Psoas muscle (tissue), 7 donors: ENCODE measurements at regions not wholly inside any gene's neighbourhood (a gene's known extent, or its start where the extent isn't known, plus 50 kb on each side); places are given as distances from the start of the nearest gene placed in this dataset.
"Not testable (repeated sequence)": the region's sequence is repeated elsewhere in the genome, so short reads cannot be mapped to it uniquely, and the experiment has no call there.

Experiments
- ATAC-seq, 4 donors: fragments of 200-7000 bp; cut with Tn5 transposase; one replicate each; pipeline ENCODE4 v1.9.1; 2020; ENCODE audit warnings: moderate library complexity in 3 of 4, mild to moderate bottlenecking in 2 of 4
- DNase-seq, 2 donors: peaks; one replicate each; pipeline ENCODE4 v3.0.0-alpha.2; 2020
- H3K27ac ChIP-seq: fragments of 200-600 bp; one replicate; pipeline ENCODE4 v1.8.0; 2022
- H3K27me3 ChIP-seq, 3 donors: fragments of 200-600 bp in 1 of 3; one replicate each; pipeline versions ENCODE4 v1.6.1 to v1.8.0; 2013 to 2022; ENCODE audit warnings: low read length in 2 of 3, mild to moderate bottlenecking in 2 of 3, moderate library complexity in 1 of 3; ENCODE audit not compliant: insufficient read depth in 3 of 3
- H3K36me3 ChIP-seq, 2 donors: fragments of 200-600 bp in 1 of 2; one replicate each; pipeline versions ENCODE4 v1.6.1 to v1.8.0; 2013 to 2022; ENCODE audit warnings: low read depth in 1 of 2, mild to moderate bottlenecking in 1 of 2, moderate library complexity in 1 of 2; ENCODE audit not compliant: insufficient read depth in 1 of 2
- H3K4me1 ChIP-seq: fragments of 200-600 bp; one replicate; pipeline ENCODE4 v1.8.0; 2022
- H3K4me3 ChIP-seq: fragments of 200-600 bp; one replicate; pipeline ENCODE4 v1.8.0; 2022; ENCODE audit warnings: mild to moderate bottlenecking
- H3K9me3 ChIP-seq: fragments of 200-600 bp; one replicate; pipeline ENCODE4 v1.8.0; 2022
- CTCF ChIP-seq: fragments of 200-600 bp; IDR thresholded peaks from one replicate; pipeline ENCODE4 v1.8.0; 2022; ENCODE audit warnings: antibody characterized with exemption
- WGBS, 3 donors: extraction: QIAGEN DNeasy Blood & Tissue Kit; methylation state at CpG; one replicate each; pipeline versions ENCODE4 v1.1.6 to v1.1.7; 2013; 5-methylcytosine and 5-hydroxymethylcytosine counted together
- intact Hi-C, 2 donors: fragments of 100-400 bp; cut with DNase I; formaldehyde crosslinking; loops; one replicate each; pipeline versions ENCODE4 v1.11.0 to v1.14.2; 2022
- donor health status: healthy with polysubstance abuse.
- donor health status: DM: no; HTN: no; CAD: no; lungs with moderate emphysema.
- donor health status: Bipolar disorder and iron deficiency.
- donor health status: healthy.
- donor health status: DM: yes; HTN: yes; CAD: no.
- donor health status: DM: no; HTN: no; CAD: no.
- donor health status: DM: yes; HTN: yes; CAD: no.

DNA sequence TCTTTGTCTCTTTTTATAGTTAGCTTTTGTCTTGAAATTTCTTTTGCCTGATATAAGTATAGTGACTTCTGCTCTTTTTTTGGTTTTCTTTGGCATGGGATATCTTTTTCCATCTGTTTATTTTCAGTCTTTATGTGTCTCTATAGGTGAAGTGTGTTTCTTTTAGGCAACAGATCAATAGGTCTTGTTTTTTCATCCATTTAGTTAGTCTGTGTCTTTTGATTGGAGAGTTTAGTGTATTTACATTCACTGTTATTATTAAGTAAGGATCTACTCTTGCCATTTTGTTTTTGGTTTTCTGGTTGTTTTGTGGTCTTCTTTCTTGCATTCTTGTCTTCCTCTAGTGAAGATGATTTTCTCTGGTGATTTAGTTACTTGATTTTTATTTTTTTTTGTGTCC lies 190.2 kb downstream of the CCDC74A start:
- intact Hi-C loops, H3K4me1 ChIP-seq, ATAC-seq: not testable (repeated sequence)

DNA sequence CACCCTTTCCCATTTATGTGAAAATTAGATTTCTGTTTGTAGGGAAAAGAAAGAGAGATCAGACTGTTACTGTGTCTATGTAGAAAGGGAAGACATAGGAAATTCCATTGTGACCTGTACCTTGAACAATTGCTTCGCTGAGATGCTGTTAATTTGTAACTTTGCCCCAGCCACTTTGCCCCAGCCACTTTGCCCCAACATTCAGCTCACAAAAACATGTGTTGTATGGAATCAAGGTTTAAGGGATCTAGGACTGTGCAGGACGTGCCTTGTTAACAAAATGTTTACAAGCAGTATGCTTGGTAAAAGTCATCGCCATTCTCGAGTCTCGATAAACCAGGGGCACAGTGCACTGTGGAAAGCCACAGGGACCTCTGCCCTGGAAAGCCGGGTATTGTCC lies 193.5 kb downstream of the CCDC74A start:
- H3K27ac ChIP-seq, DNase-seq, H3K4me3 ChIP-seq, ATAC-seq, intact Hi-C loops, H3K9me3 ChIP-seq, H3K27me3 ChIP-seq, H3K4me1 ChIP-seq, H3K36me3 ChIP-seq: not testable (repeated sequence)
- WGBS, 3 donors: 70 to 81% (median 75%) methylated on average over 5 to 6 of the region's 6 CpGs

More for the DNA sequence above, 190.2 kb downstream of the CCDC74A start:
- H3K27me3 ChIP-seq, H3K9me3 ChIP-seq, H3K4me3 ChIP-seq, H3K27ac ChIP-seq, DNase-seq, H3K36me3 ChIP-seq: not testable (repeated sequence)

DNA sequence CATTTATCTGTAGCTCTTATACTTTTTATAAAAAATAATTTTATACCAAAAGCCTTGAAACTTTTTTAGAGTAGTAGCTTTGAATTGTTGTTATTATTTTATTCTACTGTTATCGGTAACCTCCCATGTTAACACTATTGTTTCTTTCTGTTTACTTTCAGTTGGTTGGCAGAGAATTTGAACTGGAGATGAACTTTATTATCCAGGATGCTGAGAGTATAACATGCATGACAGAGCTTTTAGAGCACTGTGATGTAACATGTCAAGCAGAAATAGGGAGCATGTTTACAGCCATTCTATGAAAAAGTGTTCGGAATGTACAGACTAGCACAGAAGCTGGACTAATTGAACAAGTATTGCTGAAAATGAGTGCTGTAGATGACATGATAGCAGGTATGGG lies 194.6 kb downstream of the CCDC74A start:
- ATAC-seq, intact Hi-C loops, H3K27ac ChIP-seq, H3K27me3 ChIP-seq, H3K4me3 ChIP-seq, H3K4me1 ChIP-seq, DNase-seq, H3K9me3 ChIP-seq, H3K36me3 ChIP-seq: not testable (repeated sequence)
- 91 to 94% (median 91%) methylated on average over 2 of the region's 2 CpGs for WGBS, 3 donors

GRCh38 chr2:131724019-131724418 lies 196.3 kb downstream of the CCDC74A start:
- H3K36me3 ChIP-seq: no peaks in the 10 kb centered on the region
- TF ChIP-seq CTCF: no peak
- no peaks in the 10 kb centered on the region for H3K4me1 ChIP-seq
- no peak overlapping the region for H3K27ac ChIP-seq
- ATAC-seq (no peak), DNase-seq (peak in 1 of 2 donors; percentile 34)
- intact Hi-C loops: no loop called here
- no peak overlapping the region for H3K4me3 ChIP-seq
- 59 to 79% (median 71%) methylated on average over 46 of the region's 46 CpGs for WGBS, 3 donors
- H3K9me3 ChIP-seq: no peaks in the 10 kb centered on the region
- no peaks in the 10 kb centered on the region for H3K27me3 ChIP-seq

GRCh38 chr2:131728451-131728850 lies 200.8 kb downstream of the CCDC74A start:
- intact Hi-C loops, H3K9me3 ChIP-seq, H3K36me3 ChIP-seq, H3K4me3 ChIP-seq, ATAC-seq, H3K27ac ChIP-seq, H3K27me3 ChIP-seq, H3K4me1 ChIP-seq, DNase-seq: not testable (repeated sequence)

DNA sequence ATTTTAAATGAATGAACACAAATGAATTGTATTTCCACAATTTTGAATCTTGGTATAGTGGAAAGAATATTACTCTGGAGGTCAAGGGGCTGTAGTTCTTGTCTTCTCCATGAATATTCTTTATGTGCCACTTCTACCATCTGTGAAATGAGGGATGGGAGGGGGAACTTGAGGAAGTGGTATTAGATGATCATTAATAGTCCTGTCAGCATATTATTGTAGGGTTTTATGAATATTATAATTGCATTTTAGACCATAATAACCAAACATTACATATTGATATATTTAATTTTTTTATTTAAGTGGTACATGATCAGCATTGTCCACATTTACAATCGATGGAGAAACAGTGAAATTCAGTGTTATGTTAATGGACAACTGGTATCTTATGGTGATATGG lies 205.8 kb downstream of the CCDC74A start:
- not testable (repeated sequence) for ATAC-seq

GRCh38 chr2:131736406-131736805 lies 208.7 kb downstream of the CCDC74A start:
- 91 to 100% (median 94%) methylated on average over 1 of the region's 1 CpG for WGBS, 3 donors
- intact Hi-C loops, H3K27ac ChIP-seq, H3K4me3 ChIP-seq, H3K9me3 ChIP-seq, H3K4me1 ChIP-seq, ATAC-seq, H3K27me3 ChIP-seq, H3K36me3 ChIP-seq, DNase-seq: not testable (repeated sequence)

More for the DNA sequence above, 205.8 kb downstream of the CCDC74A start:
- DNase-seq, H3K27me3 ChIP-seq, H3K36me3 ChIP-seq, H3K4me3 ChIP-seq, intact Hi-C loops, H3K4me1 ChIP-seq, H3K27ac ChIP-seq, H3K9me3 ChIP-seq: not testable (repeated sequence)
- WGBS, 3 donors: 79 to 87% (median 83%) methylated on average over 1 of the region's 1 CpG

- ATAC-seq, H3K36me3 ChIP-seq, H3K4me1 ChIP-seq, H3K27ac ChIP-seq, H3K9me3 ChIP-seq, H3K27me3 ChIP-seq, intact Hi-C loops, H3K4me3 ChIP-seq, DNase-seq: not testable (repeated sequence)
- WGBS, 3 donors: 68 to 76% (median 72%) methylated on average over 2 of the region's 2 CpGs
Observed at GRCh38 chr2:131738533-131738932, 210.8 kb downstream of the CCDC74A start.

GRCh38 chr2:131738996-131739434 lies 211.3 kb downstream of the CCDC74A start:
- 69 to 96% (median 87%) methylated on average over 1 of the region's 1 CpG for WGBS, 3 donors
- H3K27ac ChIP-seq, intact Hi-C loops, ATAC-seq, H3K36me3 ChIP-seq, H3K4me1 ChIP-seq, H3K27me3 ChIP-seq, H3K4me3 ChIP-seq, DNase-seq, H3K9me3 ChIP-seq: not testable (repeated sequence)
